Dedifferentiated amniotic fluid mesenchymal stem cell (primary cell): ENCODE measurements at regions not wholly inside any gene's neighbourhood (a gene's known extent, or its start where the extent isn't known, plus 50 kb on each side); places are given as distances from the start of the nearest gene placed in this dataset.
A peak's percentile ranks its signal among the peaks of the same experiment; 100 is the strongest.

Experiments used
- DNase-seq: peaks from one replicate; pipeline ENCODE4 v3.0.0-alpha.2; 2016; ENCODE audit errors: extremely low spot score

- peak; percentile 25 for DNase-seq
Measured at GRCh38 chr13:85665286-85665685, 133.9 kb downstream of the SLITRK6 start.

GRCh38 chr13:85663856-85664255 is 135.4 kb downstream of the SLITRK6 start:
- no peak for DNase-seq

GRCh38 chr13:85662186-85662585 is 137.0 kb downstream of the SLITRK6 start:
- no peak for DNase-seq

GRCh38 chr13:85661675-85662074 is 137.5 kb downstream of the SLITRK6 start:
- DNase-seq = no peak

- DNase-seq = peak; percentile 19
Measured at GRCh38 chr13:85659493-85659892, 139.7 kb downstream of the SLITRK6 start.

GRCh38 chr13:85657942-85658341 is 141.3 kb downstream of the SLITRK6 start:
- no peak for DNase-seq

- DNase-seq = no peak
Measured at GRCh38 chr13:85655040-85655439, 144.2 kb downstream of the SLITRK6 start.

- no peak for DNase-seq
Measured at GRCh38 chr13:85654227-85654626, 145.0 kb downstream of the SLITRK6 start.

GRCh38 chr13:85653681-85654080 is 145.5 kb downstream of the SLITRK6 start:
- DNase-seq = no peak

- DNase-seq = no peak
Measured at GRCh38 chr13:85652491-85652890, 146.7 kb downstream of the SLITRK6 start.

GRCh38 chr13:85651440-85651839 is 147.8 kb downstream of the SLITRK6 start:
- no peak for DNase-seq

GRCh38 chr13:85650613-85651012 is 148.6 kb downstream of the SLITRK6 start:
- DNase-seq = no peak

GRCh38 chr13:85640727-85641126 is 158.5 kb downstream of the SLITRK6 start:
- DNase-seq = no peak

- DNase-seq = no peak
Measured at GRCh38 chr13:85638815-85639393, 160.3 kb downstream of the SLITRK6 start.

- DNase-seq = no peak
Measured at GRCh38 chr13:85638265-85638664, 161.0 kb downstream of the SLITRK6 start.

- no peak for DNase-seq
Measured at GRCh38 chr13:85632526-85633195, 166.6 kb downstream of the SLITRK6 start.

GRCh38 chr13:85631801-85632200 is 167.4 kb downstream of the SLITRK6 start:
- no peak for DNase-seq

GRCh38 chr13:85626603-85627002 is 172.6 kb downstream of the SLITRK6 start:
- no peak for DNase-seq

- DNase-seq = no peak
Measured at GRCh38 chr13:85619321-85619720, 179.9 kb downstream of the SLITRK6 start.

- DNase-seq = no peak
Measured at GRCh38 chr13:85618521-85618920, 180.7 kb downstream of the SLITRK6 start.

- no peak for DNase-seq
Measured at GRCh38 chr13:85616275-85616674, 182.9 kb downstream of the SLITRK6 start.

GRCh38 chr13:85615031-85615430 is 184.2 kb downstream of the SLITRK6 start:
- no peak for DNase-seq

- DNase-seq = no peak
Measured at GRCh38 chr13:85610024-85610423, 189.2 kb downstream of the SLITRK6 start.
